IPS-15b (cell line): ENCODE measurements at regions not wholly inside any gene's neighbourhood (a gene's known extent, or its start where the extent isn't known, plus 50 kb on each side); places are given as distances from the start of the nearest gene placed in this dataset.

ENCODE experiments used
- H3K27me3 ChIP-seq: one replicate; pipeline ENCODE4 v1.6.1; 2013; ENCODE audit warnings: low read length; ENCODE audit not compliant: control insufficient read depth, insufficient read depth
- H3K36me3 ChIP-seq: one replicate; pipeline ENCODE4 v1.6.1; 2013; ENCODE audit warnings: low read length; ENCODE audit not compliant: control insufficient read depth, insufficient read depth
- H3K4me1 ChIP-seq: one replicate; pipeline ENCODE4 v1.6.1; 2013; ENCODE audit warnings: mild to moderate bottlenecking, low read length; ENCODE audit not compliant: control insufficient read depth, insufficient read depth
- H3K4me3 ChIP-seq: one replicate; pipeline ENCODE4 v1.5.1; 2013; ENCODE audit warnings: low read depth, low read length
- H3K9ac ChIP-seq: one replicate; pipeline ENCODE4 v1.6.1; 2013; ENCODE audit warnings: low read depth, mild to moderate bottlenecking, low read length
- H3K9me3 ChIP-seq: one replicate; pipeline ENCODE4 v1.6.1; 2013; ENCODE audit warnings: mild to moderate bottlenecking, low read length; ENCODE audit not compliant: control insufficient read depth, insufficient read depth

DNA sequence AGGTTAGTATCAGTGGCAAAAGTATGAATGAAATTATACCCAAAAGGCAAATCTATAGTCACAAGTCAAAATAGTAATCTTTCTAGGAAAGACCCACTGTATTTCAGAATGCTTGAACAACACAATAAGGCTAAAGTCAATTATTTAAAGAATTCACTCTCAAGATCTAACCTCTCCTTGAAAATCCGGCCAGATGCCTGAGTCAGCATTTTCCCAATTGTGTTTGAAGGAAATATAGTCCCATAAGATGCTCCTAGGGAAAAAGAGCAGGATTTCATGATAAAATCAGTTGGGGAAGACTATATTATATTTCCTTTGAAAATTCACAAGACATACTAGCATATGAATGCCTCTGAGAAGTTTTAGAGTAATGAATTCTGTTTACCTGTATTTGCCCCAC is 1075.0 kb downstream of the GRM8 start:
- H3K4me3 ChIP-seq: no peak overlapping the region
- H3K4me1 ChIP-seq: no peaks in the 10 kb centered on the region
- H3K27me3 ChIP-seq: no peaks in the 10 kb centered on the region
- no peak overlapping the region for H3K9ac ChIP-seq
- H3K36me3 ChIP-seq: no peaks in the 10 kb centered on the region
- no peaks in the 10 kb centered on the region for H3K9me3 ChIP-seq

DNA sequence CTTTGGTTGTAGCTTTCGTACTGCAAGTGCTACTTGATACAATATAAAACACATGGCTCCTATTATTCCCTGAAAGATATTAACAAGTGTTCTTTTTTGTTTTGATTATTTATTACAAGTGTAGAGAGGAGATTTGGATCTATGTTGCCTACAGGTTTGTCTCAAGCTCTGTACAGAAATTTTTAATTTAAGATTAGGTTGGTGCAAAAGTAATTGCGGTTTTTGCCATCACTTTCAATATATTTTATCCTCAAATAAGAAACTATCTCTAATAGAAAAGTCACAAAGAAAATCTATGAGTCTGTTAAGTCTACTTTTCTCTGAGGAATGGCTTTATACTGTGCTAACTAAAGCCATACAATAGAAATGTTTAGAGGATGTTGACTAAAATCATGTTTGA is 1086.1 kb downstream of the GRM8 start:
- no peaks in the 10 kb centered on the region for H3K27me3 ChIP-seq
- H3K4me3 ChIP-seq: no peak overlapping the region
- H3K9me3 ChIP-seq: no peaks in the 10 kb centered on the region
- H3K4me1 ChIP-seq: no peaks in the 10 kb centered on the region
- no peaks in the 10 kb centered on the region for H3K36me3 ChIP-seq
- no peak overlapping the region for H3K9ac ChIP-seq

DNA sequence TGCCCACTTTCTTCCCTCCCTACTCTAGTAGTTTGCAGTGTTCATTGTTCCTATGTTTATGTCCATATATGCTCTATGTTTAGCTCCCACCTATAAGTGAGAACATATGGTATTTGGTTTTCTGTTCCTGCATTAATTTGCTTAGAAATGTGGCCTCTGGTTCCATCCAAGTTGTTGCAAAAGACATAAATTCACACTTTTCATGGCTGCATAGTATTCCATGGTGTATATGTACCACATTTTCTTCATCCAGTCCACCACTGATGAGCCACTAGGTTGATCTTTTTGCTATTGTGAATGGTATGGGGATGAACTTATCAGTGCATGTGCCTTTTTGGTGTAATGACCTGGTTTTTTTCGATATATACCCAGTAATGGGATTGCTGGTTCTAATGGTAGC is 1089.1 kb downstream of the GRM8 start:
- Histone ChIP-seq H3K4me1 (no peaks in the 10 kb centered on the region), H3K9me3 (no peaks in the 10 kb centered on the region), H3K36me3 (no peaks in the 10 kb centered on the region), H3K27me3 (no peaks in the 10 kb centered on the region), H3K9ac (no peak overlapping the region), H3K4me3 (no peak overlapping the region)

DNA sequence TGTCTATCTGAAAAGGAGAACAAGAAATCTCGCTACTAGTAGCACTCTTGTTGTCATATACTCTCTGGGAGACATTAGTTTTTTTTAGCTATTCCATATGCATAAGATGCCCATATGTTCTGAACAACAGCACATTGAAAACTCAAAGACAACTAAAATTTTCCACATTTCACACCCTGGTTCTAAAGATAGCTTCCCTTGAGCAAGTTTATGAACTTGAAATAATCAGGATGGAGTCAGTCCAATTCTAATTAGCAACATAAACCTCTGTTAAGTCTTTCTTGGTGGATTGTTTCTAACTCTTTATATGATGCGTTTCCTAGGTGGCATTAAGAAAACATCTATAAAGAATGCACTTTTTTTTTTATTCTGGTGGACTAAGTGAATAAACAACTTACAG is 1095.3 kb downstream of the GRM8 start:
- no peaks in the 10 kb centered on the region for H3K4me1 ChIP-seq
- H3K27me3 ChIP-seq: no peaks in the 10 kb centered on the region
- H3K36me3 ChIP-seq: no peaks in the 10 kb centered on the region
- H3K9ac ChIP-seq: no peak overlapping the region
- no peak overlapping the region for H3K4me3 ChIP-seq
- no peaks in the 10 kb centered on the region for H3K9me3 ChIP-seq

DNA sequence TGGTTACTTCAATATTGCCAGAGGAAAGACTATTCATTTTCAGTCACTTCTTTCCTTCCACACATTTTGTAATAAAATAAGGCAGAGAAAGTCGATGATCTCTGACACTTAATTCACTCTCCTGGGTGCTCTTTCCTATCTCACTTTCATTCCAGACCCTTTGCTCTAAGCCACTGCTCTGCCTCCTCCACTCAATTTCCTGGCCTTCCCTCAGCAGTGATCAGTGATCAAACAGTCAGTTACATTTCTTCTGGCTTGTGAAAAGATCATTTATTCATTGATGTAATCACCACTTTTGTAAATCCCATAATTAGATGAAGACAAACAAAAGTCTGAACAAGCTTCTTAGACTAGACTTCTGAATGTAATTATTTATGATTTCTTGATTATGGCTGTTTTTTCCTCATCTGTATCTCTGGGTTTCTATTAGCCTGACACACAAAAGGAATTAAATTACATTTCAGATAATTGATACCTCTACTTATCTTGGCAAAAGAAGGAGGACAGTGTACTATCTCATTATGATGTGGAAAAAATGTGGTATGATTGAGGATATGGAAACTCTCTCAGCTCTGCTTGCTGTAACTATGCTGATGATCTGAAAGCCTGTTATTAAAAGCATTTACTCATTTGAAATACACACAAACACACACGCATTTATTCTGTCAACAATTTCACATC is 1102.3 kb downstream of the GRM8 start:
- H3K36me3 ChIP-seq: no peaks in the 10 kb centered on the region
- peaks cover 2% of the 10 kb centered on the region for H3K4me1 ChIP-seq
- no peaks in the 10 kb centered on the region for H3K9me3 ChIP-seq
- H3K9ac ChIP-seq: no peak overlapping the region
- H3K27me3 ChIP-seq: no peaks in the 10 kb centered on the region
- H3K4me3 ChIP-seq: no peak overlapping the region

DNA sequence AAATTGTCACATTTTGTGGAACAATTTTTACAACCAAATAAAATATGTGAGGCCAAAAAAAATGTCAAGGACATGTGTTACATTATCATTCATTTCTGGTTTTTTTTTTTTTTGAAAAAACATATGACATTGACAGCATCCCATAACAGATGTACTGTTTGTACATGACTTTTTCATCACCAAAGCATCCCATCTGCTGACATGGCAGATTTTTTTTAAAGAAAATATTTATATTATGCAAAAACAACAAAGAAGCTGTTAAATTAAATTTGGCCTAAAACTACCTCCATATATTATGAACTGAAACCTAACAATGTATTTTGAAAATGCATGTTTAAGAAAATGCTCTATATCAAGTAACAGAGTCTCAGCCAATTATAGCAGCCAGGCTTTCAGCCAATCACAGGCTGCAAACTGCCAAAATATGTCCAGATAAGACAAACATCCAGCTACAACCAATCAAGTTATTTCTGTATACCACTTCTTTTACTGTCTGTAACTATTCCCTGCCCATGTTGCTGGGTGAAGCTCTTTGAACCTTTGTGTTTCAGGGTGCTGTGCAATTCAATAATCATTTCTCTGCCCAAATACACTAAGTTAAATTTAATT is 1111.8 kb downstream of the GRM8 start:
- no peak overlapping the region for H3K4me3 ChIP-seq
- no peaks in the 10 kb centered on the region for H3K36me3 ChIP-seq
- H3K9ac ChIP-seq: no peak overlapping the region
- H3K9me3 ChIP-seq: no peaks in the 10 kb centered on the region
- no peaks in the 10 kb centered on the region for H3K27me3 ChIP-seq
- no peaks in the 10 kb centered on the region for H3K4me1 ChIP-seq

DNA sequence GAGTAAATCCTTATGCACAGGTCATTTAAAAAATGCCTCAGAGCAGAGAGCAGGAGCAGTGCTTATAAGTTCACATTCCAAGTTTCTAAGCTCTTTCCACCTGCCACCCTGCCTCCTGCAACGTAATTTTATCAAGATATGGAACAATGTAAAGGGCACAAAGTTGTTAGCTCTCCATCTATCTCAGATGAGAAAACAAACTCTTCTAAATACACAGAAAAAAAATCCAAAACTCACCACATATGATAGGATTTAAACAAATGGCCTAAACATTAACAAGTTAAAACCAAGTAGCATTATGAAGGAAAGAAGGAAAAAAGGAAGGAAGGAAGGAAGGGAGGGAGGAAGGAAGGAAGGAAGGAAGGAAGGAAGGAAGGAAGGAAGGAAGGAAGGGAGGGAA is 1132.8 kb downstream of the GRM8 start:
- Histone ChIP-seq H3K4me3 (no peak overlapping the region), H3K4me1 (no peaks in the 10 kb centered on the region), H3K9ac (no peak overlapping the region), H3K27me3 (no peaks in the 10 kb centered on the region), H3K9me3 (no peaks in the 10 kb centered on the region), H3K36me3 (no peaks in the 10 kb centered on the region)

DNA sequence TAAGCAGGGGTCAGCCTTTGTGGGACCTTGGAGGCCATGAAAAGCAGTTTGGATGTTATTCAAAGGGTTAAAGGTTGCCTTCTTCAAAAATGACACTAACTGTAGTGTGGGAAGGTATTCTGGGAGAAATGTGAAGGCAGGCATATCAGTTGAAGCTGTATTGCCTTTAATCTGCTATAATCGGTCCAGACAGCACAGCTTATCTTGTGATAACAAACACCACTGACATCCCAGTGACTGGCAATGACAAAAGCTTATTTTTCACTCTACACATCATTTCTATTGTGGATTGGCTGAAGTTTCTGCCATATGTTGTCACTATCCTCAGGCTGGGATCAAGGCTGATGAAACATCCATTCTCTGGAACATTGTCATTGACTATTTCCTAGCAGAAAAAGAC is 1149.2 kb downstream of the GRM8 start:
- no peaks in the 10 kb centered on the region for H3K9me3 ChIP-seq
- no peak overlapping the region for H3K4me3 ChIP-seq
- H3K9ac ChIP-seq: no peak overlapping the region
- no peaks in the 10 kb centered on the region for H3K4me1 ChIP-seq
- no peaks in the 10 kb centered on the region for H3K27me3 ChIP-seq
- H3K36me3 ChIP-seq: no peaks in the 10 kb centered on the region

DNA sequence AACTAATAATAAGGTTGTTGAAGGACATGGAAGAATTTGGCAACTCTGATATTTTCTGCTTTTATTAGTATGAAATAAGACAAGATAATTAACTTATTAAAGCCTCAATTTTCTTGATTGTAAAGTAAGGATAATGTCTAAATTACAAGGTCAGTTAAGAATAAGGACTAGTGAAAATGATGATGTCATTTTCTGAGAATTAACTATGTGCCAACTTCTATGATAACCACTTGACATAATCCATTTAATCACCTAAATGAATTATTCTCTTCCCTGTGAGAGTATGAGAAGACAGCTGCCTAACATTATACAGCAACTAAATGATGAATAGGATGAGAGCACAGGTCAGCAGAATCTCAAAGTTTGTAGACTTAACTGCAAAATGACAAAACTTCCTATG is 1153.4 kb upstream of the POT1 start:
- Histone ChIP-seq H3K4me1 (no peaks in the 10 kb centered on the region), H3K4me3 (no peak overlapping the region), H3K9ac (no peak overlapping the region), H3K9me3 (no peaks in the 10 kb centered on the region), H3K36me3 (no peaks in the 10 kb centered on the region), H3K27me3 (no peaks in the 10 kb centered on the region)

DNA sequence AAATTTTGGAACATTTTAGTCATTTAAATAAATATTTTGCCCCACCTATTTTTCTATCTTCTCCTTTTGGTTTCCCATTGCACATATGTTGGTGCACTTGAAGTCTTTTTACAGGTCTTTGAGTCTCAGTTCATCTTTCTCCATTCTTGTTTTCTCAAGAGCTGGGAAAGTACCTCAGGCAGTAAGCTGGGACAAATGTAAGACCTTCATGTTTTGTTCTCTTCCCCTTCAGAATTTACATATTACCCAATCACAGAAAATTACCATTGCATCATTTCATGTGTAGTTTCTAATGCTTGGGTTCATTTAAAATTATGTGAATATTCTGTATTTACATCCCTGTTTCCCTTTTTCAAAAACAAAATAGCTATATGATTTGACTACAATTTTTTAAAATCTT is 1150.0 kb upstream of the POT1 start:
- H3K4me3 ChIP-seq: no peak overlapping the region
- no peaks in the 10 kb centered on the region for H3K4me1 ChIP-seq
- H3K9me3 ChIP-seq: no peaks in the 10 kb centered on the region
- no peaks in the 10 kb centered on the region for H3K27me3 ChIP-seq
- no peak overlapping the region for H3K9ac ChIP-seq
- H3K36me3 ChIP-seq: no peaks in the 10 kb centered on the region

DNA sequence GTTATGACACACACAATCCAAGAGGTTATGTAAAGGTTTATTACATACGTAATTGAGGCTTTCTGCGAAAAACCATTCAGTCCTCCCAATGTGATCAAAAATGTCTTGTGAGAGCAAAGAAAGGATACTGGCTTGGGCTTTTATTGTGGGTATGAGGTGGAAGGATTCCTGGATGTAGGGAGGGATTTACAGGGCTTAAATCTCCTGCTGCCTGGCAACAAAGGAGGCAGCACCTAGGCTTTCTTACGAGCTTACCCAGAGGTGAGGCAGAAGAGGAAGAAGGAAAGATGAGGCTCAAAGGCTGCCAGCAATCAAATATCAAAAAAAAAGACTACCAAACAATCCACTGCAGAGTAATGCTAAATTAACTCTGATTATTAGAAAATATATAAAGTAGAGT is 1149.5 kb upstream of the POT1 start:
- Histone ChIP-seq H3K27me3 (no peaks in the 10 kb centered on the region), H3K4me3 (no peak overlapping the region), H3K4me1 (no peaks in the 10 kb centered on the region), H3K9ac (no peak overlapping the region), H3K36me3 (no peaks in the 10 kb centered on the region), H3K9me3 (no peaks in the 10 kb centered on the region)

DNA sequence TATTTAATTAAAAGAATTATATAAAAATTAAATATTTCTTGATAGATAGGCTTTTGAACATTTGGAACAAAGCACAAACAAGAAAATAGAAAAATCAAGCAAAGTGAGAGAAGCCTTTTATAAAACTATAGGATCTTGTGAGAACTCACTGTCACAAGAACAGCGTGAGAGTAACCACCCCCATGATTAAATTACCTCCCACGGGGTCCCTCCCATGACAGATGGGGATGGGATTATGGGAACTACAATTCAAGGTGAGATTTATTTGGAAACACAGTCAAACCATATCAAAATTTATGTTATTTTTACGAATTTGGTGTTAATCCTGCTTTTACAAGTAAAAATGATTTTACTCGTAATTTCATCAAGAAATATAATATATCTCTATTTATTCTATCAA is 1136.1 kb upstream of the POT1 start:
- no peaks in the 10 kb centered on the region for H3K4me1 ChIP-seq
- no peaks in the 10 kb centered on the region for H3K9me3 ChIP-seq
- no peak overlapping the region for H3K9ac ChIP-seq
- H3K4me3 ChIP-seq: no peak overlapping the region
- H3K36me3 ChIP-seq: no peaks in the 10 kb centered on the region
- H3K27me3 ChIP-seq: no peaks in the 10 kb centered on the region
